SH-SY5Y (cell line): ENCODE measurements at regions not wholly inside any gene's neighbourhood (a gene's known extent, or its start where the extent isn't known, plus 50 kb on each side); places are given as distances from the start of the nearest gene placed in this dataset.

Experiments used
- GATA2 ChIP-seq: IDR thresholded peaks from 2 replicates; pipeline ENCODE4 v1.6.1; 2011; ENCODE audit warnings: mild to moderate bottlenecking, low read depth, low read length
- GATA3 ChIP-seq: IDR thresholded peaks from 2 replicates; pipeline ENCODE4 v1.6.1; 2011; ENCODE audit warnings: low read depth, mild to moderate bottlenecking, low read length, moderate library complexity

- TF ChIP-seq GATA2, result no peak
- no peak for TF ChIP-seq GATA3
Observed at GRCh38 chr7:18225067-18225466, 197.4 kb upstream of the PRPS1L1 start.
